CD4-positive, alpha-beta T cell treated with Interferon alpha-2 for 1 hour (primary cell): ENCODE measurements at regions not wholly inside any gene's neighbourhood (a gene's known extent, or its start where the extent isn't known, plus 50 kb on each side); places are given as distances from the start of the nearest gene placed in this dataset.
A peak's percentile ranks its signal among the peaks of the same experiment; 100 is the strongest.

Experiments
- DNase-seq, 2 donors: peaks; one replicate each; pipeline ENCODE4 v3.0.0-alpha.2; 2020 to 2022

DNA sequence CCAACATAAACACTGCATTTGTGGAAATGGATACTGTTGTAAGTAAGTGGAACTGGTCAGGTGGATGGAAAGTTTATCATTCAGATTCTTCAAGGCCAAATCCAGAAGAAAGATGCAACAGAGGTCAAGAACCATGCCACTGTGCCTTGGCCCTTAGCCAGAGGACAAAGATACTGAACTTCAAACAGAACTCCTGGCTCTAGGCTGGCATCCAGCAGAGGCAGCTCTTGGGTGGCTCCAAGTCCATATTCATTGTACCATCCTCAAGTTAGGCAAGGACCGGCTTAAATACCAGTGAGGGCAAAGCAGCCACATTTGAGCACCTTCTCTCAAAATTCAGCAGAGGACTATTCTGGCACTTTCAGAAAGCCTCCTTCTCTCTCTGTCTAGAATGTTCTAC is 53.2 kb downstream of the DNAAF9 start:
- DNase-seq, result no peak

DNA sequence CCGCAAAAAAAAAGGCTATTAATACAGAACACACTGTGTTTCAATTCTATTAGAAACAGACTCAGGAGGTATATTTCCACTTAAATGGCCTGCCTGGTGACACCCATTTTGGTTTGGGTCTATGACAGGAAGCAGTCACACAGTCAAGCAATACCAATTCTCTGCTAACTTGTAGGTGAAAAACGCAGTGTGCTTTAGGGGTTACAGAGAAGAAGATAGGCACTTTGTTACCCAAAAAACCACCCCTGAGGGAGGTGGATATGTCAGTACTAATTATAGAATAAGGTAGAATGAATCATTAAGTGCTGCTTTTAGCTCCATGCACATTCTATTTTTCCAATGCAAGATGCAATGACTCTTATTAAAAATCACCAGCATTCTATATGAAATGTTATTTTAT is 53.8 kb downstream of the DNAAF9 start:
- DNase-seq, result no peak

DNA sequence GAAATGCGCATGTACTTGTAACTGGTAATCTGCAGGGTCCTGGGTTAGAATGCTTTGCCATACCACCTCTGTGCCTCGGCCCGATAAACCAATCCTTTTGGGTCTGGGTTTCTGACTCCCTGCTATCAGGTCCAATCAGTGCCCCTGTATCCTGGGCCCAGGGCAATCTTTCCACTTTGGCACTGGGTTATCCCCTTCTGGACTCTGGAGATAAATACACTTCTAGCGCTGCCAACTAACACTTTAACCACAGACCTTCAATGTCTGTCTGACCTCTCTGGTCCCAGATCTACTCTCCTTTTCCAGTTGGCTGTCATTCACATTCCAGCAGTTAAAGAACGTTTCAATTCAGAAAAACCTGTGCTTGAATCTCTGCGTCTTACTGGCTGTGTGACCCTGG is 55.3 kb downstream of the DNAAF9 start:
- DNase-seq, result no peak

DNA sequence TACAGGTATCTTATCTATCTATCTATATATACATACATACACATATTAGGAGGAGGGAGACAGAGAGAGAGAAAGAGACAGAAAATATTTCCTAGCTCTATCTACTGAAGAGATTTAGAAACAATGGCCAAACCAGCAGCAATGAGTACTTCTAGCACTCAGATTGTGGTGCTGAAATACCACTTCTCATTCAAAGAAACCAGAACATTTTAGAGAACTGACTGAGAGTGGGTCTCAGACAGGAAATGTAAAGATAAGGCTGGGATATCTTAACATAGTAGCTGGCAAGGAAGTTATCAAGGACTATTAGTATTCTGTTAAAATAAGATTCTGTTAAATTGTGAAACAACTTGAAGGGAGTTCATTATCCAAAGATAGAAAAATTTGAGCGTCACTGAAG is 57.0 kb downstream of the DNAAF9 start:
- no peak for DNase-seq

DNA sequence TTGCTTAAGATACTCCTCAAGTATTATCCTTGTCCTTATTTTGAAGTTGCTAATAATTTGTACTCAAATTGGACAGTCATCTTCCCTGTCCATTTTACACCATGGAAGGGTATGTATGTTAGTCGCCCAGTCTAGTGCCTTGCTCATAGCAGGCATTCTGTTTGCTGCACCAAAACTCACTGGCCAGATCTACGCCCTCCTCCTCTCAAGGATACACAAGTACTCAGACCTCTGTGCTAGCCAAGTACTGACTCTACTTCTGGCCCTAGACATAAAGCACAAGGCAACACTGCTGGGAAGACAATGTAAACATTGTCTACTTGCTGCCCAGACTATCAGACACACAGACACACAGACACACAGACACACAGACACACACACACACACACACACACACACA is 57.7 kb downstream of the DNAAF9 start:
- no peak for DNase-seq

DNA sequence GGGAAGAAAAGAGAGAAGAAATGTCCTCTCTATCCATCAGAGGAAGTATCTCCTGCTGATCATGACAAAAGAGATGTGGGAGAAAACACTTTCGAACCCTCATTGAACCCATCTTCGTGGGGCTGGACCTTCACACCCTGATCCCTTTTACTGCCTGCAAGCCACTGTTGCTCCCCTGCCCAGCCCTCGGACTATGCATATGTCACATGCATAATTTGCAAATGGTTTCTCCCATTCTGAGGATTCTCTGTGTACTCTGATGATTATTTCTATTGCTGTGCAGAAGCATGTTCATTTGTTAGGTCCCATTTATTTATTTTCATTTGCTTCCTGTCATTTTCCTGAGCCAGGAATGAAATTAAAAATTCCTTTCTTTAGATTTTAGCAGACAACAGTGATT is 64.7 kb downstream of the DNAAF9 start:
- DNase-seq, result no peak

DNA sequence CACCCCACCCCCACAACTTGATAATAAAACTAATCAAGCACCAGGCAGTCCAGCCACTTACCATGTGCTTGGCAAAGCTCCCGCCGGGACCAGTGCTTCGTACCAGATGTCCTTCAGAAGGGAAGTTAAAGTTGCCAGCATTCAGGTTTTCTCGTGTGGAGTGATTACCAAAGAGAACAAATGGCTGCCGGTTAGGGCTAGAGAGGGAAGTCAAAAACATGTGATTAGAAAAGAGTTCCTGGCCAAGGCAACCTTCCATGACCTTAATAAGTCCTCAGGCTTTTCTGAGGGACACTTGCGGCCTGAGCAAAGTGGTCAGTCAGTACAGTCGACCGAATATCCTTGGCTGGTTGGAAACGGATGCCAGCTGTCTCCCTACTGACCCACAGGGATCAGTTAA is 67.0 kb downstream of the DNAAF9 start:
- no peak for DNase-seq

DNA sequence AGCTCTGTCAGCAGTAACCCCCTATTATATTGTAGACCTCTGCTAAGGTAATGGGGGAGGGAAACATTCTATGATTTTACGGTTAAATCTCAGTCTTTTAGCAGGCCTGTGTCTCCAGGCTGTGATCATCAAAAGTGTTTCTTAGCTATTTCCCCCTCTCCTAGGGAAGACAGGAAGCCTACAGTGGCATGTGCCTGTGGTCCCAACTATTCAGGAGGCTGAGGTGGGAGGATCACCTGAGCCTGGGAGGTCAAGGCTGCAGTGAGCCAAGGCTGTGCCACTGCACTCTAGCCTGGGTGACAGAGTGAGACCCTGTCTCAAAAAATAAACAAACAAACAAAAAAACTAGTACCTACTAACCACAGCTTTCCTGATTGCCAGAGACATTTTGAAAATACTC is 67.9 kb downstream of the DNAAF9 start:
- no peak for DNase-seq

DNA sequence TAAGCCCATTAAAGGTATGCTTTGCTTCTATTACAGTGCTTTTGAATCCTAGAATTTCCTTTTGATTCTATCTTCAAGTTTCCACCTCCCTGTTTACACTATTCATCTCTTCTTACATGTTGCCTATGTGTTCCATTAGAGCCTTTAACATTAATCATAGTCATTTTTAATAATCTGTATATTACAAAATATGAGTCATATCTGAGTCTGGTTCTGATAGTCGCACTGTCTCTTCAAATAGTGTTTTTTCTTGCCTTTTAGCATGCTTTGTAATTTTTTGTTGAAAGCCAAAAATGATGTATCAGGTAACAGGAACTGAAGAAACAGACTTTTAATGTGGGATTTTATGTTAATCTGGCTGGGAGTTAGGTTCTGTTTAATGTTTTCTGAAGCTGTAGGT is 68.4 kb downstream of the DNAAF9 start:
- DNase-seq, result no peak

DNA sequence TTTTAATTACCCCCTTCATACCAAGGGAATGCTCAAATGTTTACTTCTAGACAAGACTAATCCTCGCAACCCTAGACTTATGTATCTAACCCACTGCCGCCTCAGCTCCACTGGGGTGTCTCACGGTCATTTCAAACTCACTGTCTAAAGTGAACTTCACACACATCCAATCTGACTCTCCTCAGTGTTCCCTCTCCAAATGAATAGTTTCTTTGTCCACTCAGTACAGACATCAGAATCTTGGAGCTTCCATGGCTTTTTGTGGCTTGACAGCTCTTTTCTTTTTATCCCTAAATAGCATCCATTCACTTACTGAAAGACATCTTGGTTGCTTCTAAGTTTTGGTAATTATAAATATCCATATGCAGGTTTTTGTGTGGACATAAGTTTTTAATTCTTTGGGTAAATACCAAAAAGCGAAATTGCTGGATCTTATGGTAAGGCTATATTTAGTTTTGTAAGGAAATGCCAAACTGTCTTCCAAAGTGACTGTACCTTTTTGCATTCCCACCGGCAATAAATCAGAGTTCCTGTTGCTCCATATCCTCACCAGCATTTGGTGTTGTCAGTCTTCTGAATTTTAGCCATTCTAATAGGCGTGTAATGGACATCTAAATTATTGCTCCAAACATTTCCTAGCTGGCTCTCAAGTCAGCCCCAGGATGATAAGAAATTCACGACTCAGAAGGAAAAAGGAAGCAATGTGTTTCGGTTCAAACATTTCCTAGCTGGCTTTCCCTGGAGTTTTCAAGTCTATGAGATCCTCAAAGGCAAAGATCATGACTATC is 73.1 kb downstream of the DNAAF9 start:
- DNase-seq, result no peak

DNA sequence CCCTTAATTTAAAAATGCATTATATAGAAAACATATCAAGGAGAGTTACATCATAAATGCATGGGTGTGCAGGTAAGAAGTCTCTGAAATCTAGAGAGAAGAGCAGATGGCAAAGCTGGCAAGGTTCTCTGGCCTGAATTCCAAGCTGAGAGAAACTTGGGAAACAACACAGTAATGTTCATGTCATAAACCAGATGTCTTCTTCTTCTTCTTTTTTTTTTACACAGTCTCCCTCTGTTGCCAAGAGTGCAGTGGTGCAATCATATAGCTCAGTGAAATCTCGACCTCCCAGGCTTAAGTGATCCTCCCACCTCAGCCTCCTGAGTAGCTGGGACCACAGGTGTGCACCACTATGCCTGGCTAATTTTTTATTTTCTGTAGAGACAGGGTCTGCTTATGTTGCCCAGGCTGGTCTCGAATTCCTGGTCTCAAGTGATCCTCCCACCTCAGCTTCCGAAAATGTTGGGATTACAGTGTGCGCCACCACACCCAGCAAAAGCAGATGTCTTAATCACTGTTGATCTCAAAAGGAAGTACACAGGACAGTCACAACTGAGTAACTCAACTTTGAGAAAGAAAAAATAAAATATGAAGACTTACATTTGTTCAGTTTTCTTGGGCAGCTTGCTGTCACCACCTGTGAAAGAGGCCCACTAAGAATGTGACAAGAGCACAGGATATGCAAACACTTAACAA is 77.3 kb downstream of the DNAAF9 start:
- DNase-seq, result no peak

DNA sequence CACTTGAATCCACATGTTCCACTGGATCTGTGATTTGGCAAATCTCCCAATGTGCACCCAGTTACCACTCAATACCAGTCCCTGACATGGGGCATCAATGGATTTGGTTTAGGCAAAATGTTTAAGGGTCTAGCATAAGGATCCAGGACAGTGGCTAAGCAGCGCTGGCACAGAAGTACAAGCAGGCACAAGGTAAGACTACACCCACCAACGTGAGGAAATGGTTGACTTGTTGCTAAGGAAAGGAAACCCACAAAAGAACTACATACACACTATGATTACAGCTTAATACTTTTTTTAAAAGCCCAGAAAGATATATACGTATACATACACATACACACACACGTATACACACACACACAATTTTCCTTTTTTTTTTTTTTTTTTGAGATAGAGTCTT is 79.0 kb downstream of the DNAAF9 start:
- DNase-seq, result peak in 1 of 2 donors; percentile 22

DNA sequence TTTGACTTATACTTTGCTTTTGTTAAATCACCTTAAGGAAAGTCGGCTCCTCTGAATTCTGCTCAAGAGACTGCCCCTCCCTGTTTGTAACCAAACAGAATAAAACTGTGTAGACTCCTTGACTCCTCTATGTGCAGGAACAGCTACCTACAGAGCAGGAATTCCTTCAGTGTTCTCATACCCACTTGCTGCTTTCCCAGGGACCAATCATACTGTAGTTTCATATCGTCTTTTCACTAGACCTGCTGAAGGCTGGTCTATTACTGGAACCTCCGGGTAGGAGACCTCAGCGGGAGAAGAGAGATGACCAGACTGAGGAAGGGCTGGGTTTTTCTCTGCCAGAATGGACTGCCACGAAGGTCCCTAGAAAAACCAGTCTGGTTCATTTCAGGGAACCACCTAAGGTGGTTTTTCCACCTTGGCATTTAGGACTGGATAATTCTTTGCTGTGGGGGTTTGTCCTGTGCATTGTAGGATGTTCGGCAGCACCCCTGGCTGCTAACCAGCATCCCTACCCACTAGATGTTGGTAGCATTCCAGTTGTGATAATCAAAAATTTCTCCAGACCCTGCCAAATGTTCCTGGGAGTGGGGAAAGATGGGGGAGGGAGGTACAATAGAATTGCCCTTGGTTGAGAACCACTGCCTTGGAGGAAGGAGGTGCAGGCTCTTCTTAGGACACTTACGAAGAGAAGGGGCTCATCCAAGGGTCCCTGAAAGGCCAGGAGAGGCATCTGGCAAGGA is 80.5 kb downstream of the DNAAF9 start:
- no peak for DNase-seq

DNA sequence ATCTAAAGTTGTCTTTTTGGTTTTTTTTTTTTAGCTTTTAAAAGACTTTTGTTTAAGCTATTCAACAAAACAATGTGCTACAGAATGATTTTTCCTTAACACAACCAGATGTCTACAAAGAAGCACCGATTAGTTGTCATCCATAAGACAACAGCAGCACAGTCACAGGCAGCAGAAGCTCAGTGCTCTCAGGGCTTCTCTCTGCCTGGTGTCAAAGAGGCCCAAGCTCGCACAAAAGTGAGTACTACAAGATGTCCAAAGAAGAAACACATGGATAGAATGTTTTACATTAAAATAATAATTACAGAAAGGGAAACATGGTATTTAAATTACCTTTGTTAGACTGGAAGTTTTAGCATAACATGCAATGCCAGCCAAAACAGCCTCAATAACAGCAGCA is 81.6 kb downstream of the DNAAF9 start:
- no peak for DNase-seq

DNA sequence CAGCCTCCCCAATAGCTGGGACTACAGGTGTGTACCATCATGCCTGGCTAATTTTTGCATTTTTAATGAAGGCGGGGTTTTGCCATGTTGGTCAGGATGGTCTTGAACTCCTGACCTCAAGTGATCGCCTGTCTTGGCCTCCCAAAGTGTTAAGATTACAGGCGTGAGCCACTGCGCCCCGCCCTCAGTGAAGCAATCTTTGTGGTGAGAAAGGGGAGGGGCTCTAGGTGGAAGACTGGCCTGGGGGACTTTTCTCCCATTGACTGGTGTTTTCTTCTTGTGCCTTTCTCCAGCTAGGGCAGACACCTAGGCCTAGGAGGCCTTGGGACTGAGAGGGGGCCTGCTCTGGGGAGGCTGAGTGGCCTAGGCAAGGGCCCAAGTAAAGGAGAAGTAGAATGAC is 84.1 kb downstream of the DNAAF9 start:
- peak in 1 of 2 donors; percentile 26 for DNase-seq

DNA sequence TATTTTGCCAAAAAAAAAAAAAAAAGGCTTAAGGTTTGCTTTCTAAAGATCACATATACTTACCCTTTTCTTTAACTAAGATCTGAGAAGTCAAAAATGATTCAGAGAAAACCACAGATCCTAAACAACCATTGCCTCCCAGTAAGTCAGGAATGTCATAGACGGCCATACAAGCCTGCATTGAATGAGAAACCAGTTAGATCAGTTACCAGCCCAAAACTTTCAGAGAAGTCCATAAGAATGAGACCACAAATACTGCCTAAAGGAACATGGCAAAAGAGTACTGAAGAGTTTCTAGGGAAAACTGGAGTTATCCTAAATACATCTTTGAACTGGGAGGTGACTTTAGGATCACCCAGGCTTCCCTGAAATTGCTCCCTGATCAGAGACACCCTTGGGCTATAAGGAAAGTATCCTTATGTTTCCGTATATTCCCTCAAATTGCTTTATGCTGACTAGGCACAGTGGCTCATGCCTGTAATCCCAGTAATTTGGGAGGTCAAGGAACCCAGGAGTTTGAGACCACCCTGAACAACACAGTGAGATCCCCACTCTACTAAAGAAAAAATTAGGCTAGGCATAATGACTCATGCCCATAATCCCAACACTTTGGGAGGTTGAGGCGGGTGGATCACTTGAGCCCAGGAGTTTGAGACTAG is 79.4 kb upstream of the SLC4A11 start:
- no peak for DNase-seq

DNA sequence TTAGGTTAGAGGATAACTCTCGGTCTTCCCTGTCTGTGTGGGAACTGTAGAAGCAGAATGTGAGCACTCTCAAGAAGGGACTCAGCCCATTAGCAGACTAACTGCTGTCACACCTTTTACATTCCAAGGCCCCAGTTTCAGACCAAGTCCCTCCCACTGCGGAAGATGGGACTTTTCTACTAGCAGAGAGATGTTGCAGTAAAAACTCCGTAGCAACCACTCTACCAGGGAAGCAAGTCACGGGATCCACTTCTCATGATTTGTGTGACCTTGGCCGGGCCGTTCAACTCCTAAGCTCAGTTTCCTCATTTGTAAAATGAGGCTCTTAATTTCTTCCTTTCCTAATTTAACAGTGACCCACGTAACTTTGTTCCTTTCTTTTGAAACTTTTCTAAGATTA is 77.1 kb upstream of the SLC4A11 start:
- DNase-seq, result no peak

DNA sequence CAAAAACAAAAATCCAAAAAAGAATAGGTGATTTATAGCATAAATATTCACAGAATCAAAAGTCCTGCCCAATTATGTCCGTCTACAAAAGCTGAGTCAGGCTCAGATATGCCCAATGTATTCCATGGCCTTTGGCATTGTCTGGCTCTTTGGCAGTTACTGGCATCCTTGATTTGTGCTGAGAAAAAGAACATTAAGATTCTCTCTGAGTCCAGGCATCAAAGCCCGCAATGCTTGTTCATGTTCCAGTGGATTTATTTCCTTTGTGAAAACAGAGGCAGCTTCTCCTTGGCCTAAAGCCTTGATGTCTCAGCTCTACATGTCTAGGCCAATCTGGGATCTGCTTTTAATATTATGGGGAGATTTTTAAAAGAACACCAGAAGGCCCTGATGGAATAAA is 76.1 kb upstream of the SLC4A11 start:
- no peak for DNase-seq

DNA sequence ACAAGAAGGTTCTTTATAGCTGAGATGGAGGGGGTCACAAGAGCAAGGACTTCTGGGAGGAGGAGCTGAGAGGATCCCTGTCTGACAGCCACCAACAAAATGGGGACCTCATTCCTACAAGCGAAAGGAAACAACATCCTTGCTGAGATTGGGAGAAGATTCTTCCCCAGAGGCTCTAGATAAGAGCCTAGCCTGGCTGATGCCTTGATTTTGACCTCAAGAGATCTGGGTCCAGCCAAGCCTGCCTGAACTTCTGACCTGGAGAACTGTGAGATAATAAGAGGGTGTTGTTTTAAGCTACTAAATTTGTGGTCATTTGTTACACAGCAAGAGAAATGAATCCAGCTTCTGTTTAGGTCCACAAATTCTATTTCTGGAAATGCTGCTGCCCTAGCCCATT is 75.4 kb upstream of the SLC4A11 start:
- no peak for DNase-seq

DNA sequence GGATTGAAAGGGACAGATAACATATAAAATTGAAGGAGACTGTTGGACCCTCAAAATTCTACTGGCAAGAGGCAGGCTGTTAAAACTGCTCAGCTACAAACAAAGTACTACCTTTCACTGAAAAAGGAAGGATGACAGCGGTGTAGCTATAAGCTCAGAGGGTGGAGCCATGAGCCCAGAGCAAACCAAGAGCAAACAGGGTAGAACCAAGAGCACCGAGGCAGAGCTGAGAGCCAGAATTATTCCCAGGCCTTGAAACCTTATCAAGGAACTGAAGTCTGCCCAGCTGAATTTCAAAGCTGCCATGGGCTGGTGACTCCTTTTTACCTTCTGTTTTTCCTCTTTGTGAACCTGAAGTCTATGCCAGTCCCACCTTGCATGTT is 74.7 kb upstream of the SLC4A11 start:
- DNase-seq, result no peak

DNA sequence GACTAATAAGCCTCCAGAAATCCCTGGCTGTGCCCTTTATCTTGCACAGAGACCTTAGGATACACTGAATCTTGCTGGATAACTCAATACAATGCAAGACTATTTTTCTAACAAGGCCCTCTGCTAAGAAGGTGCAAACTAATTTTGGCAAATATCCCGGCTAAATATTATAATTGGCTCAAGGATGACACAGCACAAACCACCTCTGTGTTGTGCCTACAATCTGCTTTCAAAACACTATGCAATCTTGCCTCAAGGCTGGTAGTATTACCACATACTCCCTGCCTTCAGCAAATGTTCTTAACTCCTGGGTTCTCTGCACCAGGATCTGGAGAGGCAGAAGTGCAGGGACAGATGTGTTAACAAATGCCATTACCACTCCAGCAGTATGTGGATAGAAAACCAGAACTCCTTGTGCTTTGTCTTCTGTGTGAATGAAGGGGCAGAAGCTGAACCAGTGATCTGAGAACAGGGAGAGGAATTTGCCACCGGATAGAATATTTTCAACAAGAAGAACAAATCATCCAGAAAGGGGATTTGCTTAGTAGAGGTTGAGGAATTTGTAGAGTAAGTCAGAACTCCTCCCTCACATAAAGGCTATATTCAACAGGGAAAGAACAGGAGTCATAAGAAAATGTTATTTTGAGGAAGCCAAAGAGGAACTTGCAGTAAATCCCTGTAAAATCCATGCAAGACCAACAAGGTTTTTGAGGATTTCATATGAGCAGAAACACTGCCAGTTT is 74.1 kb upstream of the SLC4A11 start:
- DNase-seq, result no peak

DNA sequence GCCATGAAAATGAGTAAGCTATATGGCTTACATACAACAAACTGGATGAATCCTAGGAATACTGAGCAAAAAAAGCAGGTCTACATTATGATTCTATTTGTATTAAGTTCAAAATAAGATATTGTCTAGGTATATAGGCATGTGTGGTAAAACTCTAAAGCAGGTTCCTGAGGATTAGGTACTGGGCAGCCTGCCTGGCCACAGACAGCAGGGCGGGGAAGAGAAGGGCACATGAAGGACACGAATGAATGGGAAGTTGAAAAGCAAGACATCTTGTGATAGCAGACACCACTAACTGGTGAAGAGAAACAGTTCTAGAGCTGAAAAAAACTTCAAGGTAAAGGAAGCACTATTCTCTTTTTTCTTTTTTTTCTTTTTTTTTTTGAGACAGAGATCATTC is 72.6 kb upstream of the SLC4A11 start:
- no peak for DNase-seq

DNA sequence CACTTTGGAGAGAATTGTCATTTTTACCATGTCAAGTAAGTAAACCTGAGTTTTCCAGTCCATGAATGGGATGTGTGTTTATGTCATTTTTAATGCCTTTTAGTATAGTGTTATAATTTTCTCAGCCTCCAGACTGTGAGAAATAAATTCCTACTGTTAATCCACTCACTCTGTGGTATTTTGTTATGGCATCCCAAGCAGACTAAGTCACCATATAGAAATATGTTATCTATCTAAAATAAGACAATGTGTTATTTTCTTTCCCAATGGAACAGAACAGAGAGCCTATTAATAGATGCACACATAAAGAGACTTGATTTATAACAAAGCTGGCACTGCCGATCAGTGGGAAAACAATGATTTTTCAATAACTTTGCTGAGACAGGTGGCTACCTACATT is 70.2 kb upstream of the SLC4A11 start:
- no peak for DNase-seq
